ENCODE measurements at regions not wholly inside any gene's neighbourhood (a gene's known extent, or its start where the extent isn't known, plus 50 kb on each side); places are given as distances from the start of the nearest gene placed in this dataset.

DNA sequence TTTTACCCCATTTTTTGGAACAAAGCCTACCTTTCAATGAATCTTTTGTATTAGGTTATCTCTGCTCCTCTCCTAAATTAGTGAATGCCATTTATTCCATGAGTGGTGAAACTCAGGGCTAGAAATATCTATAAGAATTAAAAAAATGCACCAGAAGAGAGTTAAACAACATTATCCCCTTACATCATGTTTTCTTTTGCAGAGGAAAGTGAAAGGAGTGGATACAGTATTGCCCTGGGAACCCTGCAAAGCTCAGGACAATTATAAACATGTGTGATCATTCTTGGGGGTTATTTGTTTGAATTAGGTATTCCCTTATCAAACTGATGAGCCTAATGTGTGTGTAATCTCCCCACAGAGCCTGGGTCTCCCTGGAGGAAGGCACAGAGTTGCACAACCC is 559.2 kb downstream of the RNF144A start:
- no peak for DNase-seq

DNA sequence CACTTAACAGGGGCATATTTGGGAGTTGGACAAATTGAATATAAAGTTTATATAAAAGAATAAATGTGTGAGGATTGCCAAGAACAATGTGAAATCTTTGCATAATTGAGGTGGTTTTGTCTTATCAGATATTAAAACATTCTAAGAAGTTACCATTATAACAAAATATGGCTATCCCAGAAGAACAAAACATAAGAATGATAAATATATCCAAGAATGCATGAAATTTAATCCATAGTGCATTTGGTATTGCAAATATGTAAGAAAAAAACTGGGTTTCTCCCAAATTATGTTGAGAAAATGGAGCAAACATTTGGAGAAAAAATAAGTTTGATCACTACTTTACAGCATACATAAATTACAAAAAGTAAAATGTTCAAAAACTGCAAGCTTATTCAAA is 562.4 kb downstream of the RNF144A start:
- no peak for DNase-seq

DNA sequence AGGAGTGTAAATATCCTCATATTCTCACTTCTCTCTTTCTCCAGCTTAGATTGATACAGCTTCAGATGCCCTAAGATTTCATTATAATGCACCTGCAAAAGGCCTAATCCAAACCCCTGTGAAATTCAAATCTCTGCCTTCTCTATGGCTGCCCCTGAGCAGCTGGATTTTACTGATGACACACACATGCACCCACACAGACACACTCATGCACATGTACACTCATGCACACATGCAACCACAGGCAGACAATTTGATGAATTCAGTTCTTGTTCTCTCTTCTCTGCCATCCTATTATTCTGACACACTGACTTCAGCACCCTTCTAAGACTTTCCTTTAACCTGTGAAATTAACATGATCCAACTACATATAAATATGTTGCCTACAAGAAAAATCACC is 563.2 kb downstream of the RNF144A start:
- DNase-seq, result no peak

DNA sequence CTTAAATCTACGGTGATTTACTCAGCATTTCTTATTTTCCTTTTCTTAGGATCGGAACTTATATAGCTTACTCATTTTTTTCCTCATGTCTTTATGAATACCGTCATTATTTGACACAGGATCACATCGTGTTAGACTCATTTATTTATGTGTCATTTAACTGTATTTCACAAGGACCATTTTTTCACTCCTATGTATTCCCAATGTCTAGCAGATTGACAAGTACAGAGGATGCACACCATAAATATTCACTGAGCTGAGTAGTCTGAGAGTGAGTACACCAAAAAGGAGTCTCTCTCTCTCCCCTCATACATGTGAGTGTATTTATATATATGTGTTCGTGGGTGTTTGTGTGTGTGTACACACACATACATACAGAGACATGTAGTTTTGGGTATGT is 573.5 kb downstream of the RNF144A start:
- DNase-seq, result no peak

DNA sequence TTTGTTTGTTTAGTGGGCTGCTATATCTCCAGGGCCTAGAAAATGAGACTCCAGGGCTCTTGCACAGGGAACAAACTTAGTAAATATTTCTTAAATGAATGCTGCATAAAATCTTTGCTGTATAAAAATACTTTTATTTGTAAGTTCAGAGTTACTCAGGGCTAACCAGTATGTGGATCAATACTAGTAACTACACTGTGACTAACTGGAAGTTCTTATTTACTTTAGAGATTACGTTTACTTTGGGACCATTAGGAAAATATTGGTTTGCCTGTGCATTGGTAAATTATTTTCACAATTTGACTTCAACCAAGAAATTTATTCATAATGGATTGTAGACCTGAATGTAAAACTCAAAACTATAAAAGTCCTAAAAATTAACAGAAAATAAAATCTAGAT is 575.5 kb downstream of the RNF144A start:
- no peak for DNase-seq

DNA sequence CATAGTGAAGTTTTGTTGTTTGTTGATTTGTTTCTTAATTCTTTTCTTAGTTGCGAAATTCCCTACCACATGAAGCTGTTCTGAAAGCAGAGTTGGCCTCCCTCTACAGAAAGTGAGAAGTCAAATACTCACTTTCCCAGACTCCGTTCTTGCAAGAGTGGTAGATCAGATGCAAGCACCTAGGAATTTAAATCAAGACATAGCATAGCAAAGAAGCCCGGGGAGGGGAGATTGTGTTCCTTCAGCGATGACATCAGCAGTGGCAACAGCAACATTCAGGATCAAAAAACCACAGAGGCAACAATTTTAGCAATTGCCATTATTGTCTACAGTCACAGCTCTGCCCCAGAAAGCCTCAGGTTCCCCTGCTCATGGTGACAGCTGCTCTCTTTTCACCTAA is 580.0 kb downstream of the RNF144A start:
- no peak for DNase-seq

DNA sequence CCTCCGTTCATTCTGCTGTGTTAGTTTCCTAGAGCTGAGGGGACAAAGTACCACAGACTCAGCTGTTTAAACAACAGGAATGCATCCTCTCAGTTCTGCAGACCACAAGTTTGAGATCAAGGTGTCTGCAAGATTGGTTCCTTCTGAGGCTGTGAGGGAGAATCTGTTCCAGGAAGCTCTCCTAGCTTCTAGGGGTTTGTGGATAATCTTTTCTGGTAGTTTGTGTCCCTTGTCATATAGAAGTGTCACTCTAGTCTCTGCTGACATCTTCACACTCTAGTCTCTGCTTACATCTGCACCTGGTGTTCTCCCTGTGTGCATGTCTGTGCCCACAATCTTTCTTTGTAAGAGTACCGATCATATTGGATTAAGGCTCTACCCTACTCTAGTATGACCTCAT is 581.8 kb downstream of the RNF144A start:
- no peak for DNase-seq

DNA sequence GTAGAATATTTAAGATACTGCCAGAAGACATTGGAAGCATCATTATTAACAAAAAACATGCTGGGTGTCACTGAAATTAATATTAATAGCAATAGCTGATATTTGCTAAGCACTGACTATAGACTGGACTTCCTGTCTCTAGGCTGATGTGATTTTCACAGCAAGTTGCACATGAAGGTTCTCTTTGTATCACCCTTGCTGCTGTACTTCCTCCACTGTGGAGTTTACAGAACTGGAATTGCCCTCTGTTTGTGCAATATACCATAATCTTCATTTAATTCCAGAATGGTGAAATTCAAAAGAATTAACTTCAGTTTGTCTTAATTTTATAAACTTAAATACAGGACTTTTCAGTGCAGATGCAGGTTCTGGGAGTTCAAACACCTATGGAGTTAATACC is 585.1 kb downstream of the RNF144A start:
- DNase-seq, result no peak

DNA sequence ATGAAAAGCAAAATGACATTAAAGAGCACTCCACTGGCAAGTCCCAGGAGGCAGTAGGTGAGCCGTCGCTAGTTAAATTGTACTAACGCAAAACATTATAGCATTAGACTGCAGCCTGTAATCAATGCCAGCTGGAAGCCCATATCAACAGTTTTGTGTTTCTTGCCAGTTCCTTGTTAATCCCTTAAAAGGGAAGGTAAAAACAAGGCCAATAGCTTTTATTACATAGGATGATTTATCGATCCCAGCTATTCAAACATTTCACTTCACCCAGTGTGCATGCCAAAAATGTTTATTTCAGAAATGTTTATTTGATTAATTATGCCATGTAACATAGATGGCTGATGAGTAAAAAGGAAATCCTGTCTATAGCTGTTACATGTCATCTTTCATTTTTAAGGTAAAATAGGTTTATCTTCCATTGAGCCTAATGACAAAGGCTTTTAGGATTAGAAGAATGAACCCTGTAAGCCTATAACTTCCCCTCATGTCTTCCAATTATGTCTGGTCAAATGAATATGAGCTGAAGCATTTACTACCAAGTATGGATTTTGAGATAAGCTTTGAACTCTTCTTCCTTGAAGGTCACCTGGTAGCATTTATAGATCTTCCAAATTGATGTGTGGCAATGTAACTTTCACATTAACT is 591.2 kb downstream of the RNF144A start:
- no peak for DNase-seq

DNA sequence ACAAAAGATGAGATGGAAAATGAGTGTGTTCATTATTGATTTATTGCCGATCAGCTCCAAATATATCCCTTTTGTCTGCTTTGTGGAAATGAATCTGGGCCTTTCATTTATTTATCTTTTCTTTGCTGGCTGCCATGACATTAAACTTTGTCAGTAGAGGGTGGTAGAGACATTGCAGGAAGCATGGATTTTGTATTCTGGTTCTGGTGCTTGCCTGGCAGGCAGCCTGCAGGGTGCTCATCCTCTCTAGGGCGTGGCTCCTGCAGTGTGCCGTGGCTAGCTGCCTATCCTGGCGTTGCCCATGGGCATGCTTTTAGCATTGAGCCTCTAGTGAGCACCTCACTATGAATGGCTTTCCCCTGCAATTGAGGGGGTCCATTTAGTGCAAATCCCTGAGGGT is 593.1 kb downstream of the RNF144A start:
- no peak for DNase-seq

DNA sequence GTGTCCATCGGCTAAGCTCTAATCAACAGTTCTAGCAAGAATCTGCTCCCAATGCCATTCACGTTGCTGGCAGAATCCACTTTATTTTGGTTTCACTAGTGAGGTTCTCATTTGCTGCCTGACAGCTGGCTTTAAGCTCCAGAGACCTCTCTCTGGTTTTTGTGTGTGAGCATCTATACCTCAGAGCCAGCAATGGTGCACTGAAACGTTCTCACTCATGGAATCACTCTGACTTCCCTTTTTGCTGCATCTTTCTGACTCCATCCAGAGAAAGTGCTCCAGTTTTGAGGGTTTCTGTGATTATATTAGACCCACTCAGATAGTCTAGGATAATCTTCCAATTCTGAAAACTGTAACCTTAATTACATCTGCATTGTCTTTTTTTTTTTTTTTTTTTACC is 596.6 kb downstream of the RNF144A start:
- DNase-seq, result no peak

DNA sequence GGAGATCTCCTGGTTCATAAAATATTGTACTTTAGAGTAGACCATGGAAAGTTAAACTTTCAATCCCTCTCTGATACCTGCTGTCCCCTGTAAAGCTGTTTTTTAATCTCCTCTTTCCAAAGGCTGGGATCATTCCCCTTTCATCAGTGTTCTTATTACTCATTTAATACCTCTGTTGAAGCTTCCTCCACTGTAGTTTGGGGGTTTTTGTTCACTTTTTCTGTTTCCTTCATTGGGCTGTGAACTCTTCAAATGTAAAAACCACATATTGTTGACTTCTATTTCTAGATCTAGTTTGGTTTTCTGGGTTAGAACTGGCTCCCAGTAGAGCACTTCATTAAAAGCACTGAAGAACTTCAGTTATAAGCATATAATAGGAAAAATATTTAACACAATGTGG is 598.1 kb downstream of the RNF144A start:
- DNase-seq, result no peak

DNA sequence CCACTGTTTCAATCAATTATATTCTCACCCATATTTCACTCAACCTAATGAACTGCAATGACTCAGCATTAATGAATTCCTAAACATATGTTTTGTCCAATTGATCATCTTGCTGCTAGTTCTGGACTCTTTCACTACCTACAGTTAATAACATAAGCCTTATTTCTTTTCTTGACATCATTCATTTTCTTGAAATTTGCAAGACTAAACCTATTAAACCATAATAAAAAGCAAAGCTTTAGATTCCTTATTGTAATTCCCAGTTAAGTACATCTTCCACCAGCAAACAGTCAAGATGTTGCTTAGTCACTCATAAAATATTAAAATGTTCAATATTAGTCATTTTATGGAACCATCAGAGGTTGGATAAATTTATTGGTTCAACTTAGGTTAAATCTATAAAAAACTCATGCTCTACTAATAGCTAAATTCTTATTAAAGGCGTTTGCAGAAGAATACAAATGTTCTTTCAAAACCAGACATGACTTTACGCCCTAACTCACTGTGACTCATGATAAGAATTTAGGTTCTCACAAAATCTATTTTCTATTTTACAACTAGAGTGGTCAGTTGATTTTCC is 599.4 kb downstream of the RNF144A start:
- no peak for DNase-seq

DNA sequence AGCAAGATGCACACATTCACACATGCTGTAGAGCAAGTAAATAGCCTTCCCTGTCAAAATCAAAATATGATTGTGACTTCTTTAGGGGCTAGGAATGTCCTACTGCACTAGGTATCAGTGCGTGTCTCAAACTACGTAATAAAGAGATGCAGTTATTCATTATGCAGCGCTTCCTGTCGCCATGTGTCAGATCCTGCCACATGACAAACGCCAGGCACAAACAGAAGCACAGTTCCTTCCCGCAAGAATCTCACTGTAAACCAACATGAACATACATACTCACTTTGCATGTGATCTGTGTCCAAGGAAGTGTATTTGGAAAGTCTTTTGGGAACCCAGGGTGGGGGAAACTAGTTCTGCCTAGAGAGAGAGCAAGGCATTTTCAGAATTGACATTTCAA is 599.9 kb downstream of the RNF144A start:
- DNase-seq, result peak; percentile 23 to 35

DNA sequence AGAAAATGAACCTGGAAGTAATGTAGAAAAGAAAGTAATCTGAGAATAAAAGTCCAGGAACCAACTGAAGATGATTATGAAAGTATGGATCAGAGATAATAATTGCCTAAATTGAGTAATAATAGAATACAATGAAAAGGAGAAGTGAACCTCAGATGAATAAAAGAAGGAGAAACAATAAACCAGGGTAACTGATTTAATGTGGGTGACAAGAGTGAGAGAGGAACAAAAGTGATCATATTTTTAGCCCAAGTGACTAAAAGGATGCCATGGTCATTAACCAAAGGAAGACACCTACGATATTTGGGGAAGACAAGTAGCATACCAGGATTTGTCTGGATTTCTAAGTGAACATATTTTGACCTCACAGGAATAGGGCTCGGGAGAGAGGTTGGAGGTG is 600.6 kb downstream of the RNF144A start:
- no peak for DNase-seq

DNA sequence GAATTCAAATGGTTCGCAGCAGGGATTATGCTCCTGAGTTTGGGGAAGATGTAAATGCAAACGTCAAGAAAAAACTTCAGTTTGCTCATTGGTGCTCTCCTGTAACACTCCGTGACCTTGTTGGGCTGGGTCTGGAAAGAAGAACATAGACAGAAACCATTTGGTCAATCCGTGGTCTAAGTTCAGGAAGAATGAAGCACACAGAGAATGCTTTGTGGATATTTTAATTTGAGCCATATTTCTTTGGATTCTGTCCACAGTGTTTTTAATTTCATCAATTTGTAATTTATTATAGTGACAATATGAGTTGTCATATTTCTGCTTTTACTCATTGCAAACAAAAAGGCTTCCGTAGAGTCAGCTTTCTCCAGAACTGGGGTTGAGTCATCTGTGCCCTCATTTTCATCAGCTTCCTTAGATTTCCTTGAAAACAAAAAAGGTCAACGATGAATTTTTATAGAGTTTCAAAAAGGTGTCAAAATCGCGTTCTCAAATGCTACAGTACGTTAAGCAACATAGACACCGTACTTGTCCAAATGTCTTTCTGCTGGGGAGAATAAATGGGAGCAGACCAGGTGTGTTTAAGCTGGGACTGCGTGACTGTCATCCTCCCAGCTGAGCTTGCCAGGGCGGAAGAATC is 606.4 kb downstream of the RNF144A start:
- no peak for DNase-seq

DNA sequence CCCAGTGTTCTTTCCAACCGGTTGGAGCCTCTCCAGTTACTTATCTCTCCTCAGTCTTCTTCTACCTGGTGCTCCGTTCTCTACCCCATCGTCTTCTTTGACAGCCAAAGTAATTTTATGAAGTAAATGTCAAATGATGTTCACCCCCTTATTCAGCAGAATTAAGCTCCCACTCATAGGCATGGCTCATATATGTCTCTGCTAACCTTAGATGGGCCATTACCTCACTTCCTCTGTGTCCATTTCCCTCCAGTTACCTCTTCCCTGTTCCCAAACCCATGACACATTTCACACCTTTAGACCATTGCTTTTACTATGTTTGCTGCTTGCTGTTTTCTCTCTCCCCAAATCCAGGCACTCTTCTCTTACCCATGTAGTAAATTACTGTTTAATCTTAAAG is 607.0 kb downstream of the RNF144A start:
- DNase-seq, result no peak

DNA sequence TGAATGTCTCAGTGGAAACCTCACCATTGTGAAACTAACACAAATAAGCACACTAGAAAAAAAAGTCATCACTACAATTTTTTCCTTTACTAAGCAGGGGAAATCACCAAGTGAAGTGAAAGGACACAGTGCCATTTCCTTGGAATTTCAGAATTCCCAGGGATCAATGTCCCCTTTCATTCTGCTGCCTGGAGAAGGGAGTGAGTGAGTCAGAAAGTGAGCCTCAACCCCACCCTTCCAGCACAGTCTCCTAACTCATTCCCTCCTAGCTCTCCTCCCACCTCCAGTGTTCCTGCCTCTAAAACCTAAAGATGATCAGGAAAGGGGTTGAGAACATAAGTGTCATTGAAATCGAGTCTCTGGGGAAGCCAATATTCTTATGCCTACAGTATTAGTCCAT is 608.5 kb downstream of the RNF144A start:
- no peak for DNase-seq

DNA sequence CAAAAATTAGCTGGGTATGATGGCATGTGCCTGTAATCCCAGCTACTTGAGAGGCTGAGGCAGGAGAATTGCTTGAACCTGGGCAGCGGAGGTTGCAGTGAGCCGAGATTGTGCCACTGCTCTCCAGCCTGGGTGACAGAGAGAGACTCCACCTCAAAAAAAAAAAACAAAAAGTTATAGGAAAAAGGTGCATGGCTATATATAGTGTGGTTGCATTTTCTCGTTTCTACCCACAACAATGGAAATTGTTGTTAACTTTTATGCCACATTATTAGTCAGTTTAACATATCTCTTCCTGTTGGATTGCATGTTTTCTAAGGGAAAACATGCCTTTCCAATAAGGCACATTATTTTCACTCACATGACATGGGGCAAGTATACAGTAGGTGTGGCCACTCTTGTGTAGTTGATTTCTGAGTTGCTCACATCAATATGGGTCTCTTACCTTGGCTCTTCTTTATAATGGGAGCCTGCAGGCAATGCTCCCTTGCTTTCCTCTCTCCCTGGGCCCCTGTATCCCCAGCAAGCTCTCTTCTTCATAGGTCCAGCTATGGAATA is 610.0 kb downstream of the RNF144A start:
- no peak for DNase-seq

DNA sequence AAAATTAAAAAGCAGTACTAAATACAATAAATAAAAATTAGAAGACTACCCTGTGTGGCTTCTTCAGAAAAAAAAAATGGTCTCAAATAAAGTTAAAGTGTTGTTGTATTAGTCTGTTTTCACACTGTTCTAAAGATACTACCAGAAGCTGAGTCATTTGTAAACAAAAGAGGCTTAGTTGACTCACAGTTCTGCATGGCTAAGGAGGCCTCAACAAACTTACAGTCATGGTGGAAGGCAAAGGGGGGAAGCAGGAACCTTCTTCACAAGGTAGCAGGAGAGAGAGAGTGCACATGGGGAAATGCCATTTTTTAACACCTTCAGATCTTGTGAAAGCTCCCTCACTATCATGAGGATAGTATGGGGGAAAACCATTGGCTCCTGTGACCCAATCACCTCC is 612.8 kb downstream of the RNF144A start:
- no peak for DNase-seq

DNA sequence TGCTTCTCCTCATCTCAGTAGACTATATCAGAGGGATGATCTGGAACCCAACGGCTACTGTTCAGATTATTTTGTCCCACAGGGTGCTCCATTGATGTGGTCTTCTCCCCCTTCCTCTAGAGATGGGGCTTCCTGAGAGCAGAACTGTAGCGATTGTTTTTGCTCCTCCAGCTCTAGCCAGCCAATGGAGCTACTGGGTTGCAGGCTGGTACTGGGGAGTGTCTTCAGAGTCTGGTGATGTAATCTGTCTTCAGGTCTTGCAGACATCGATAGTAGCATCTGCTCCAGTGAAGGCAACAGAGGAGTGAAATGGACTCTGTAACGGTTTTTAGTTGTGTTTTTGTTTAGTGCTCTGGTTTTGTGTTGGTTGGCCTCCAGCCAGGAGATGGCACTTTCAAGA is 621.9 kb downstream of the RNF144A start:
- peak in 1 of 2 donors; percentile 9 for DNase-seq

DNA sequence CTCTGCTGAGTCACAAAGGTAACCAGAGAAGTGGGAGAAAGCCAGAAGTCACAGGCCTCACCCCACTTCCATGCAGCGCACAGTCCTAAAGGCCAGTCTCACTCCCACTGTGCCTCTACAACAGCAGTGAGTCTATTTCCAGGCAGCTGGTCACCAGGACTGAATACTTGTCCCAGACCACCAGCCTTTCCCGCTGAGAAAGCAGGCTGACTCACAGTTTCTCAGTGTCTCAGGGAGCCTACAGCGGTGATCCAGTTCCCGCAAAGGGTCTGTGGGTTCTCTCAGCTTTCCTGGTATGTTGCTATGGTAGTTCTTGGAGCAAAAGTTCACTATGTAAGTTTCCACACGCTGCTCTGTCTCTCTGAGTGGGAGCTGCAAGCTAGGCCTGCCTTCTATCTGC is 622.5 kb downstream of the RNF144A start:
- no peak for DNase-seq

DNA sequence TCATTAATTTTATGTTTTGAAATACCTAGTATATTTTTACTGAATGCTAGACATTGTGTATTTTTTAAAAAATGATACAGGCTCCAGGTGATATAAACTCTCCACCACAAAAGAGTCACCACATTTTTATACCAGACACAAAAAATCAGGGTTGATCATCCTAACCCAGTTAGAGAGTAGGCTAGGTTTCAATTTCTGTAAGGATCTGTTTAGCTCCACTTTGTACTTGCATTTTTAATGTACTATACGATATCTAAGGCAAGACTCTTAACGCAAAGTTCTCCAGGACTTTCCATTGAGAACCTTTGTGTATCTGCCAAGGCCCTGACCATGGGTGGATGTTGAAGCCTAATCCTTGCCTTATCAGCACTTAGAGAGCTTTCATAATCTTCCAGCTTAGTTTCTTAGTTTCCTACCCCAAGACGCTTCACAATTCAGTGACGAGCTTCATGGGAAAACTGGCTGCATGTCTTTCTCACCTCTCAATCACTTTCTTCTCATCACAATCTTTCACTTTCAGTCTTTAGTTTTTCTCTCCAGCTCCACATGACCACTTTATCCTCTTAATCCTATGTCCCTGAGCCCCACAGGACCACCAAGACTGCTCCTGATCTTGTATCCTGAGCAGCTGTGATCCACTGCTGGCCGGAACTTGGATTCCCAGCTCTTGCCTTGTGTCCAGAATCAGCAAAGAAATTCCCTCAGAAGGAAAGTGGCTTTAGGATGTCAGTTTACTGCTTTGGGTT is 635.8 kb downstream of the RNF144A start:
- DNase-seq, result no peak

DNA sequence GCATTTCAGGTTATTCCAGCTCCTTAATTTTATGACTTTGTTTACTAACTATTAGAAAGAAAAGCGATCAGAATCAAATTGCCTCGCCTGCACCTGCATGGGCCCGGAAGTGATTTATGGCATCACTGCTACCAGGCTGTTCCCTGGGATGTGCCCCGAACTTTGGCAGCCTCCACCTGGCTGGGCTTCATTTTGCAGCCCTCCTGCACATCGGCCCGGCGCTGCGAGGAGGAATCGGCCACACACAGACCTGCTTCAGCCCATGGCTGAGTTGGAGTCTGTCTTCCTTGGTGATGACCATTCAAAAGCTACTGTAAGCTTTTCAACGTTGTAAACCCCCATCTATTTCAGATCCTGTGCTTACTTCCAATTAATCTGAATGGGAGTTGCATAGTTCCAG is 638.0 kb downstream of the RNF144A start:
- no peak for DNase-seq

Data from CD4-positive, alpha-beta T cell treated with Interleukin-1 beta for 1 hour (primary cell).